Prostate gland (tissue), 2 donors: ENCODE measurements at regions not wholly inside any gene's neighbourhood (a gene's known extent, or its start where the extent isn't known, plus 50 kb on each side); places are given as distances from the start of the nearest gene placed in this dataset.

Experiments used
- CTCF ChIP-seq, 4 experiments: fragments of 200-600 bp in 2 of 4; fragments of 450-650 bp in 2 of 4; sonication (generic) in 2 of 4; IDR thresholded peaks; 1 replicate in 3 of 4; 2 replicates in 1 of 4; pipeline ENCODE4 v1.5.1; 2016 to 2019; ENCODE audit warnings: antibody characterized with exemption in 4 of 4, mild to moderate bottlenecking in 2 of 4, moderate library complexity in 2 of 4
- POLR2A ChIP-seq: fragments of 450-650 bp; IDR thresholded peaks from one replicate; pipeline ENCODE4 v1.6.1; 2016; ENCODE audit warnings: antibody characterized with exemption, mild to moderate bottlenecking
- POLR2AphosphoS5 ChIP-seq: sonication (generic); formaldehyde crosslinking; IDR thresholded peaks from one replicate; pipeline ENCODE4 v1.6.1; 2017; ENCODE audit warnings: antibody characterized with exemption

GRCh38 chr4:83981156-83981555, 445.2 kb downstream of the GPAT3 start:
- no peak for TF ChIP-seq CTCF (IDR thresholded peaks at IDR 0.05)
- no peak for TF ChIP-seq POLR2AphosphoS5
- TF ChIP-seq POLR2A: no peak
